NT2/D1 (cell line): ENCODE measurements at regions not wholly inside any gene's neighbourhood (a gene's known extent, or its start where the extent isn't known, plus 50 kb on each side); places are given as distances from the start of the nearest gene placed in this dataset.

Experiments
- DNase-seq: peaks from one replicate; pipeline ENCODE4 v3.0.0-alpha.2; 2011; ENCODE audit warnings: low read depth, low spot score
- H3K27me3 ChIP-seq: 2 replicates; pipeline ENCODE4 v1.6.0; 2011; ENCODE audit warnings: mild to moderate bottlenecking; ENCODE audit not compliant: insufficient read length, insufficient read depth
- H3K36me3 ChIP-seq: 2 replicates; pipeline ENCODE4 v1.6.1; 2011; ENCODE audit warnings: mild to moderate bottlenecking, low read length, mixed read lengths; ENCODE audit not compliant: insufficient read depth, insufficient read length
- H3K4me1 ChIP-seq: 2 replicates; pipeline ENCODE4 v1.5.1; 2011; ENCODE audit not compliant: insufficient read depth, insufficient read length
- H3K4me3 ChIP-seq: 2 replicates; pipeline ENCODE4 v1.5.1; 2011; ENCODE audit warnings: low read depth; ENCODE audit not compliant: insufficient read length
- H3K9ac ChIP-seq: 2 replicates; pipeline ENCODE4 v1.6.0; 2011; ENCODE audit warnings: low read depth; ENCODE audit not compliant: insufficient read length
- H3K9me3 ChIP-seq: 2 replicates; pipeline ENCODE4 v1.5.1; 2011; ENCODE audit warnings: mild to moderate bottlenecking, low read length; ENCODE audit not compliant: insufficient read depth
- SUZ12 ChIP-seq: IDR thresholded peaks from 2 replicates; pipeline ENCODE4 v1.6.1; 2011; ENCODE audit not compliant: insufficient read length, insufficient read depth; ENCODE audit errors: extremely low read depth
- YY1 ChIP-seq: IDR thresholded peaks from 2 replicates; pipeline ENCODE4 v1.6.1; 2011; ENCODE audit not compliant: insufficient read length, insufficient read depth
- ZNF274 ChIP-seq: IDR thresholded peaks from 2 replicates; pipeline ENCODE4 v1.6.1; 2011; ENCODE audit warnings: mild to moderate bottlenecking, low read depth, low read length

DNA sequence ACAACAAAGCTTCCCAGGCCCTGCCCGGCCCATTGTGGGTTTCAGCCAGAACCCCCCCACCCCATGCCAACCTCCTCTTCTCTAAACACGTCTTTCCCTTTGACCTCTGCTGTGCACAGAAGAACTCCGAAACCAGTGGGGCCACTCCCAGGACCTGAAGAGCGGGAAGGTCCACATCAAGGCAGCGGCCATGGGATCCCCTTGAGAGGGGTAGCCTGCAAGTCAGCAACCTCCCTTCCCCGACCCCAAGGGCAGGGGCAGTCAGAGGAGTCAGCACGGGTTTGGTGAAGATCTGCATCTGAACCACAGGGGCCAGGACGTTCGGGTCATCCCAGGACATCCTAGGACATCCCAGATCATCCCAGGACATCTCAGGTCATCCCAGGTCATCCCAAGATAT, 379.9 kb upstream of the IRX4 start:
- no peak for TF ChIP-seq YY1
- no peak for TF ChIP-seq SUZ12
- H3K27me3 ChIP-seq, result no peaks in the 10 kb centered on the region
- H3K36me3 ChIP-seq, result no peaks in the 10 kb centered on the region
- H3K4me1 ChIP-seq, result no peaks in the 10 kb centered on the region
- no peaks in the 10 kb centered on the region for H3K9me3 ChIP-seq
- H3K9ac ChIP-seq, result no peak overlapping the region
- no peak overlapping the region for H3K4me3 ChIP-seq
- DNase-seq, result no peak

DNA sequence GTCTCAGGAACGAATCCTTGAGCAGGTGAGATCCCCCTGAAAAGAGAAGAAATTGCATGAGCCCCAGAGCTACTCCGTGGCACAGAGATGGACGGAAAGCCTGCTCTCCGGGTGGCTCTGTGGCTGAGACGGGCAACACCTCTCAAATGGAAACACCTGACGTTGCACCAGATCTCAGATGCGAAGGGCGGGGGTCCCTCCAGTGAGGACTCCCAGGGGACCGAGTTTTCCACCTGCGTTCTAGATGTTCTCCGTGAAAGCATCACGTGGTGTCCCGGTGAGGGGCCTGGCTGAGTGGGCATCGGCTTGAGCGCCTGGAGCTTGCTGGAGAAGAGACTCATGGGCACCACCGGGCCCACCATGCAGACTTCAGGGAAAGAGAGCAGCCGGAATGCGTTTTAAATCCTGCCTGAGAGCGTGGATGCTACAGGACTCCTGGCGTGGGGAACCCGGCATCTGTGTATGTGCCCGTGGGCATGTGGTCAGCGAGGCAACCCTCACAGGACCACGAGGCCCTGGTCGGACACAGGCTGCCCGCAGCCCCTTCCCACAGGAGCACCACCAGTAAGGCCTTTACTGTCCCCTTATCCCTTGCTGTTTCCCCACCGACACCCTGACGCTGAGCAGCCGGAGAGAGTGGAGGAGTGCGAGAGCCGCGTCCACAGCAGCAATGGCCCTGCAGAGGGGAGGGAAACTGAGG, 378.4 kb upstream of the IRX4 start:
- H3K27me3 ChIP-seq, result no peaks in the 10 kb centered on the region
- no peaks in the 10 kb centered on the region for H3K9me3 ChIP-seq
- no peaks in the 10 kb centered on the region for H3K4me1 ChIP-seq
- H3K4me3 ChIP-seq, result no peak overlapping the region
- DNase-seq, result no peak
- H3K36me3 ChIP-seq, result no peaks in the 10 kb centered on the region
- no peak for TF ChIP-seq SUZ12
- no peak for TF ChIP-seq ZNF274
- TF ChIP-seq YY1, result no peak
- no peak overlapping the region for H3K9ac ChIP-seq

DNA sequence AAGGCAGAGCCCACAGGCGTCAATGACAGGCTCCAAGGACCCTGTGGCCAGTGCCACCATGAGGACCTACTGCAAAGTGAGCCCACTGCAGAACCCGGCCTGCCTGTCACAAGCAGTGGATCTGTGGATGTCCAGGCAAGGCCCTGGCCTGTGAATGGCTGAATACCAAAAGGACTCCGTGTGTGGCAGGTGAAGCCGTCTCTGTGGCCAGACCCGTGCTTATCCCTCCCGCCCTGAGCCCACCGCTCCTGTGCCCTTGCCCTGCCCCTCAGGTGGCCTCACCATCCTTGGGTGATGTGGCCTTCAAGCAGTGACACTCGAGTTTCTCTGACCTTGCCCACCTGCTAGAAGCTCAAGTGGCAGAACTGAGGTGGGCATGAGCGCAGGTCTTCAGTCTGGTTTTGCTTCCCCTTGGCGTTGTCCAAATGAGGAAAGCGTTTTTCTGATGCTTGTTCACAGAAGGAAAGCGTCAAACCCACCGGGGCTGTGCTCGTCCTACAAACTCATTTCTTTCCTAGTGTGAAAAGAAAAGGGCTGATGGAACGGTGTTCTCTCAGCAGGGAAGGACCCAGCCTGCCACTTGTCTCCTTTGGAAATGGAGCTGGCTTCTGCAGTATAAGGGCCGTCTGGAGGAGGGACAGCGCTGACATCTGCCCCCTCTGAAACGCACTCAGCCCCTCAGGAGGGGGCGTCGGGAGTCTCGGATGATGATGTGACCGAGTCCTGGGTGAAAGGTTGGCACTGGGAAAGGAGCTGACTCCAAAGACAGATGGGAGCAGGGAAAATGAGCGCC, 377.7 kb upstream of the IRX4 start:
- Histone ChIP-seq H3K4me1 (no peaks in the 10 kb centered on the region), H3K4me3 (no peak overlapping the region), H3K27me3 (no peaks in the 10 kb centered on the region), H3K9me3 (no peaks in the 10 kb centered on the region), H3K9ac (no peak overlapping the region), H3K36me3 (no peaks in the 10 kb centered on the region)
- TF ChIP-seq SUZ12, result no peak
- DNase-seq, result no peak

DNA sequence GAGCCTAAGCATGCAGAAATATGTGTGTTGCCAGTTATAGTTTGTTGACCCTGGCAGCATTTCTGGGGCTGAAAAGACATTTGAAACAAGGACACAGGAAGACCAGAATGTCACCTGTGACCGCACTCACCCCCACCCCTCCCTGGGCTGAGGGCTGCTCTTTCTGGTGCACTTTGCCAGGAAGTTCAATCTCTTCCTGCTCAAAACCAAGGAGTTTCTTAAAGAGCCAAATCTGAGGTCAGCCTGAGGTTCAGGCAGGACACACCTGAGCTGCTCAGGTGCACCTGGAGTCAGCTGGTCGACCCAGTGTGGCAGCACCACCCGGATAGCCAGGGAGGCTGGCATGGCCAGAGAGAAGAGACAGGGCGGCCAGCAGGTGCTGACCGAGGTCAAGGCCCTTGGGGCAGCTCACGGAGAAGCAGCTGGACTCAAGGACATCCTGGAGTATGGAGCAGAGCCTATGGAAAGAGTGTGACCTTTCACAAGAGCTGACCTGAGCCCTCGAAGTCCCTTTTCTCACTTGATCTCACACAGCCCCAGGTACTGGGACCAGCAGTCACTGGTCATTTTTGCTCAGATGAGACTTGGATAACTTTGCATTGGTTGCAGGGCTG, 376.9 kb upstream of the IRX4 start:
- no peaks in the 10 kb centered on the region for H3K27me3 ChIP-seq
- H3K4me3 ChIP-seq, result no peak overlapping the region
- H3K36me3 ChIP-seq, result no peaks in the 10 kb centered on the region
- no peaks in the 10 kb centered on the region for H3K9me3 ChIP-seq
- no peaks in the 10 kb centered on the region for H3K4me1 ChIP-seq
- no peak overlapping the region for H3K9ac ChIP-seq
- DNase-seq, result no peak
- TF ChIP-seq SUZ12, result no peak
- no peak for TF ChIP-seq ZNF274
- TF ChIP-seq YY1, result no peak

DNA sequence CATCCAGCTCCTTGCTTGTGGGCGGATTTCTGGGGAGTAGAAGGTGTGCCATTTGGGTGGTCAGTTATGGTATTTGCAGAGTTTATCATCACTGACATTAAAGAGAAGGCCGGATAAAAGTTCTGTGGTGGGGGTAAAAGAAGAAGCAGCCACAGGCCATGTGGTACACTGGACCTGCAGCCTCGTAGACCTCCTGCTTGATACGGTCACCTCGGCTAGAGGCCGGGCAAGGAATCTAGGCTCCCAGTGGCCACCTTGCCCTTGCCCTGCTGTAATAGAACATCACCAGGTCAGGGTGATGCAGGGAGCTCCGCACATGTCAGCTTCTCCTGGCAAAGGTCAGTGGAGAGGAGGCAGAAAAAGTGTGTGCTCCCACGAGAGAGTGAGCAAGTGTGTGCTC, 376.1 kb upstream of the IRX4 start:
- no peak overlapping the region for H3K4me3 ChIP-seq
- no peaks in the 10 kb centered on the region for H3K36me3 ChIP-seq
- no peaks in the 10 kb centered on the region for H3K4me1 ChIP-seq
- no peak overlapping the region for H3K9ac ChIP-seq
- no peak for TF ChIP-seq SUZ12
- no peak for TF ChIP-seq YY1
- no peak for TF ChIP-seq ZNF274
- no peak for DNase-seq
- H3K27me3 ChIP-seq, result no peaks in the 10 kb centered on the region
- no peaks in the 10 kb centered on the region for H3K9me3 ChIP-seq

DNA sequence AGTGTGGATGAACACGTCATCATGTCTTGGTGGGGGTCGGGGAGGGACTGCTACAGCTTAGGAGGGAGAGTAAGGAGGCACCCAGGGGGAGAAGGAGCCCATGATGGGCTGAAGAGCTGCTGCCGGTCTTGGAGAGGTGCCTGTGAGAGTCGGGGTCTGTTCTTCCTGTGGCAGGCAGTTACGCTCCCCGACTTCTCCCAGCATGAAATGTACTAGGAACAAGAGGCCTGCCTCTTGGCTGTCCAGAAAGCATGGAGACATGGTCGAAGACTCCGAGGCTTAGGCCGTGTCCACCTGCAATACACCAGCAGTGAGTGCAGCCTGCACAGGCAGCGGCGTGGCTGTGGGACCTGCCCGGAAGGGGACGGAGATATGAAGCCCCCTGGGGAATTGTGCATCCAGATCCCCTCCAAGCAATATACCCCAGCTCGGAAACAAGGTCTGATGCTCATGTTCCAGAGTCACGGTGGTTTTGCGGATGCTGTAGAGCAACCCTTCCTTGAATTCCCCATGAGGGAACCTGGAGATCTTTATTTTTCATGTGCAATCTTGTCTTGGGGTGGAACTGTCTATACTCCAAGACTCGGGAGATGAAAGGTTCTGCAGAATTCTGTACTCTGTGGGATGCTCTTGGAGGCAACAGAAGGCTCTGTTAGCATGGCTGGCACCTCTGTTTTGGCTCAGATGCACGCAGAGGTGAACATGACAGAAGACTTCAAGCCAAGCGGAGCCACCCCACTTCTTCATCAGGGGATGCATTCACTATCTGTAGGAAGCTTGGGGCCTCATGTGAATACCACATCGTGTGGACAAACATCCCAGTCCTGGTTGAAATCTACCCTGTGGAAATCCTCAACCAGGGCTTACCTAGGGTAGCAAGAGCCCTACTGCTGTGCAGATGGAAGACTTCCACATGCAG, 374.9 kb upstream of the IRX4 start:
- no peaks in the 10 kb centered on the region for H3K27me3 ChIP-seq
- no peaks in the 10 kb centered on the region for H3K4me1 ChIP-seq
- H3K9ac ChIP-seq, result no peak overlapping the region
- H3K9me3 ChIP-seq, result no peaks in the 10 kb centered on the region
- no peak overlapping the region for H3K4me3 ChIP-seq
- H3K36me3 ChIP-seq, result no peaks in the 10 kb centered on the region
- no peak for DNase-seq
- TF ChIP-seq ZNF274 (no peak), SUZ12 (no peak), YY1 (no peak)
